Osteoblast (primary cell): ENCODE measurements at regions not wholly inside any gene's neighbourhood (a gene's known extent, or its start where the extent isn't known, plus 50 kb on each side); places are given as distances from the start of the nearest gene placed in this dataset.

Experiments
- DNase-seq: peaks from one replicate; pipeline ENCODE4 v3.0.0; 2011; ENCODE audit warnings: low spot score, mixed read lengths; ENCODE audit not compliant: insufficient read length; ENCODE audit errors: missing footprints
- H2AFZ ChIP-seq: 2 replicates; pipeline ENCODE4 v1.6.0; 2011; ENCODE audit warnings: mild to moderate bottlenecking, low read length
- H3K27ac ChIP-seq: 2 replicates; pipeline ENCODE4 v1.5.1; 2011; ENCODE audit warnings: mild to moderate bottlenecking, low read depth, low read length, moderate library complexity
- H3K27me3 ChIP-seq: 2 replicates; pipeline ENCODE4 v1.6.0; 2012; ENCODE audit warnings: mild to moderate bottlenecking, control low read depth, inconsistent platforms, low read length, moderate library complexity; ENCODE audit not compliant: insufficient read depth
- H3K36me3 ChIP-seq: 2 replicates; pipeline ENCODE4 v1.5.1; 2011; ENCODE audit warnings: mild to moderate bottlenecking, low read length, control low read depth, moderate library complexity; ENCODE audit not compliant: insufficient read depth
- H3K4me1 ChIP-seq: 2 replicates; pipeline ENCODE4 v1.5.1; 2011; ENCODE audit warnings: mild to moderate bottlenecking, low read length, control low read depth, moderate library complexity; ENCODE audit not compliant: insufficient read depth
- H3K4me2 ChIP-seq: 2 replicates; pipeline ENCODE4 v1.6.0; 2011; ENCODE audit warnings: mild to moderate bottlenecking, low read length; ENCODE audit not compliant: insufficient read depth
- H3K4me3 ChIP-seq: fragments of 200-600 bp; sonication (generic); 3 replicates; pipeline ENCODE4 v1.5.1; 2012; ENCODE audit warnings: mild to moderate bottlenecking, low read length, inconsistent platforms; ENCODE audit not compliant: insufficient read depth
- H3K79me2 ChIP-seq: 2 replicates; pipeline ENCODE4 v1.6.0; 2012; ENCODE audit warnings: mild to moderate bottlenecking, low read length, control low read depth, inconsistent platforms; ENCODE audit not compliant: insufficient read depth
- H3K9me3 ChIP-seq: 2 replicates; pipeline ENCODE4 v1.5.1; 2011; ENCODE audit warnings: low read depth, low read length, control low read depth
- H4K20me1 ChIP-seq: 2 replicates; pipeline ENCODE4 v1.6.0; 2012; ENCODE audit warnings: mild to moderate bottlenecking, low read length, control low read depth; ENCODE audit not compliant: insufficient read depth
- CTCF ChIP-seq: IDR thresholded peaks from 2 replicates; pipeline ENCODE4 v1.5.1; 2011; ENCODE audit warnings: mild to moderate bottlenecking, low read depth, low read length, moderate library complexity; ENCODE audit errors: extremely low read depth

DNA sequence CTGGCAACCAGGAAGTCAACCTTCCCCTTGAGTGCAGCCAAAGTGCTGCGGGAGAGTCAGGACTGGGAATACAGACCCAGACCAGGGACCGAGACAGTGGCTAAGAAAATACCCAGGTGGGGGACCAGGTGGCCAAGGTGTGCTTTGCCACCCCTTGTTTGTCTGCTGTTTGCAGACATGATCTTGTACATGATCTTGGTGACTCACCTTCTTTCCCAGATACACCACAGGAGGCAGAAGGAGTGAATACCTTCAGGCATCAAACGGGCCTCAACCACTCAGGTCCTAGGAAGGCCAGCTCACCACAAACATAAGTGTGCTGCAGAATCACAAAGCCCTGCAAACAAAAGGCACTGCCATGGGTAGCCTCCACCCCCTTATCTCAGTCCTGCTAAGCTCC is 62.0 kb downstream of the CNGA2 start:
- no peak overlapping the region for H2AFZ ChIP-seq
- H3K36me3 ChIP-seq, result no peaks in the 10 kb centered on the region
- H3K27ac ChIP-seq, result no peak overlapping the region
- peaks cover 16% of the 10 kb centered on the region for H3K27me3 ChIP-seq
- H3K79me2 ChIP-seq, result no peaks in the 10 kb centered on the region
- H3K9me3 ChIP-seq, result no peaks in the 10 kb centered on the region
- DNase-seq, result no peak
- no peak for TF ChIP-seq CTCF
- no peak overlapping the region for H3K4me3 ChIP-seq
- H3K4me2 ChIP-seq, result no peak overlapping the region
- no peaks in the 10 kb centered on the region for H4K20me1 ChIP-seq
- H3K4me1 ChIP-seq, result no peaks in the 10 kb centered on the region

DNA sequence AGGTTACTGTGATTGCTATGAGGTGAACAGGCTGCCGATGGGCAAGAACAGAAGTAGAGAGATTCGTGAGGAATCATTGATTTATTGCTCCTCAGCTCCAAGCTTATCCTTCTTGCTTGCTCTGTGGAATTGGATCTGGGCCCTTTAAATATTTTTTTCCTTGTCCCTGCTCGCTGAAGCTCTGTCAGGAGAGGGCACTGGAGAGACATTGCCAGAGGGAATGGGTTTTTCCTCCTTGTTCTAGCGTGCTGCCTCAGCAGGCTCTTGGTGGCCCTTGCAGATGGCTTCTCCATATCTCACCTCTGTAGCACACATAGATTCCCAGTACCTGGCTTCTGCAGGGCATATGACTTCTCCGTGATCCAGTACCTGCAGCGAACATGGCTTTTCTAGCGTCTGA is 67.4 kb downstream of the CNGA2 start:
- DNase-seq, result no peak
- Histone ChIP-seq H3K27me3 (peaks cover 4% of the 10 kb centered on the region), H4K20me1 (no peaks in the 10 kb centered on the region), H3K9me3 (no peaks in the 10 kb centered on the region), H3K4me3 (no peak overlapping the region), H3K79me2 (no peaks in the 10 kb centered on the region), H3K4me1 (no peaks in the 10 kb centered on the region), H3K36me3 (no peaks in the 10 kb centered on the region), H3K4me2 (no peak overlapping the region), H2AFZ (no peak overlapping the region), H3K27ac (no peak overlapping the region)
- TF ChIP-seq CTCF, result no peak

DNA sequence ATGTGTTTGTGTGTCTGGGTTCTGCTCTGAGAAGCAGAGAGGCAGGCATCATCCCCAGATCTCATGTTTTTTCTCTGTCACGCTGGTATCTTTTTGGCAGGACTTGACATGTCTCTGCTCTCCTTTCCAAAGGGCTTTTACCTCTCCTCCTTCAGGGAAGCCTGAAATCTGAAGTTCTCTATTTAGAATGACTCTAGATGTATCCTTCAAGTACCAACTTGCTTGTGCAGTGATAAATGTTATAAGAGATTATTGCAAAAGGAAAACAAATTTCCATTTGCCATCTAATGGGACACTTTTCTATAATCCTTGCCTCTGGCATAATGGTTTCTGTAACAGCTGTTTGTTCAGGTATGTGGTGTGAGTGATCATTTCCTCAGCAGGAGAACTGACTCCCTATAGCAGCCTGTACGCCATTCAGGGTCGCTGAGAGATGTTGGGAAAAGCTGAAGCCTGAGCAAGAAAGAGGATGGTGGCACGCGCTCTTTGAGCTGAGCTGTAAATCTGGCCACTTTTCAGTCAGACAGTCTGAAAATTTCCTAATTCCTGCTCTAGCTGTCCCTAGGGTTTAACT is 72.5 kb downstream of the CNGA2 start:
- H2AFZ ChIP-seq, result no peak overlapping the region
- H4K20me1 ChIP-seq, result no peaks in the 10 kb centered on the region
- H3K27me3 ChIP-seq, result no peaks in the 10 kb centered on the region
- no peak for DNase-seq
- H3K27ac ChIP-seq, result no peak overlapping the region
- no peaks in the 10 kb centered on the region for H3K9me3 ChIP-seq
- H3K79me2 ChIP-seq, result no peaks in the 10 kb centered on the region
- H3K4me1 ChIP-seq, result no peaks in the 10 kb centered on the region
- no peaks in the 10 kb centered on the region for H3K36me3 ChIP-seq
- no peak overlapping the region for H3K4me2 ChIP-seq
- no peak for TF ChIP-seq CTCF
- H3K4me3 ChIP-seq, result no peak overlapping the region

DNA sequence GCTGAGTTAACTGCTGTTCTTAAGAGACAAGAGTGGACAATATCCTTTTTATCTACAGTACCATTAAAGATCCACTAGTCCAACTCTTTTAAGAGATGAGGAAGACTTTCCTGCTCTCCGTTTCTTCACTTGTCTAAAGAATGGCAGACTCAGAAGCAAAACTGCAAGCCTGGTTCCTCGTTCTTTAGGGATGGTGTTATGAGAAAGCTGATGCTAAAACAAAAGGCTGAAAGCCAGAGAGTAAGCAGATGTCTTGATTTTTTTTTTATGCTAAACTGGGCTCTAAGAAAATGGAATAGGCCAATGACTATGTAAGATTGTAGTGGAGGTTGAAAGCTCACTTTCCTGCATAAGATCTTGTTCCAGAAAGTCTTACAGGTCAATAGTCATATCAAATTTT is 78.1 kb downstream of the CNGA2 start:
- TF ChIP-seq CTCF, result no peak
- no peaks in the 10 kb centered on the region for H3K9me3 ChIP-seq
- no peaks in the 10 kb centered on the region for H3K27me3 ChIP-seq
- H3K4me1 ChIP-seq, result peaks cover 16% of the 10 kb centered on the region
- no peaks in the 10 kb centered on the region for H3K36me3 ChIP-seq
- DNase-seq, result no peak
- no peaks in the 10 kb centered on the region for H4K20me1 ChIP-seq
- H3K27ac ChIP-seq, result no peak overlapping the region
- H3K4me3 ChIP-seq, result no peak overlapping the region
- no peaks in the 10 kb centered on the region for H3K79me2 ChIP-seq
- no peak overlapping the region for H3K4me2 ChIP-seq
- no peak overlapping the region for H2AFZ ChIP-seq
